Loucy (cell line): ENCODE measurements at regions not wholly inside any gene's neighbourhood (a gene's known extent, or its start where the extent isn't known, plus 50 kb on each side); places are given as distances from the start of the nearest gene placed in this dataset.

Experiments
- EZH2phosphoT487 ChIP-seq: fragments of 200-600 bp; IDR thresholded peaks from 2 replicates; pipeline ENCODE4 v1.6.1; 2018; ENCODE audit warnings: antibody characterized with exemption, mild to moderate bottlenecking, moderate library complexity, borderline replicate concordance
- TF ChIP-seq, protein P1 (sequence below): fragments of 200-600 bp; sonication (generic); conservative IDR thresholded peaks from 2 replicates; pipeline ENCODE4 v1.5.1; 2014; ENCODE audit warnings: mild to moderate bottlenecking, antibody characterized with exemption, low read length

DNA sequence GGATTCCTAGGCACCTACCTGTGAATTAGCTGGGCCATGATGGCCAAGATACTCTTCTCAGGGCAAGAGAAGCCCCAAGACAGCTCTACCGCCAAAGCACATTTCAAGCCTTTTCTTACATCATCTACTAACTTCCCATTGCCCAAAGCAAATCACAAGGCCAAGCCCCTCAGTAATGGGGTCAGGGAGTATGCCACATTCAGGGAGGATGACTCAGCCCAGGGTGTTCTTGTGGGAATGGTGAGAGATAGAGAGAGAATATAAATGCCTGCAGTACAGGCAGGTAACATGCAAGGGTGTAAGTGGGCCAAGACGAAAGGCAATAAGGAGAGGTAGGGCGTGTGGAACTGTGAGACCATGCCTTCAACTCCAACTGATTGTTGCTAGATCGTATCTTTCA, 162.5 kb upstream of the ISX start:
- TF ChIP-seq, protein P1, sequence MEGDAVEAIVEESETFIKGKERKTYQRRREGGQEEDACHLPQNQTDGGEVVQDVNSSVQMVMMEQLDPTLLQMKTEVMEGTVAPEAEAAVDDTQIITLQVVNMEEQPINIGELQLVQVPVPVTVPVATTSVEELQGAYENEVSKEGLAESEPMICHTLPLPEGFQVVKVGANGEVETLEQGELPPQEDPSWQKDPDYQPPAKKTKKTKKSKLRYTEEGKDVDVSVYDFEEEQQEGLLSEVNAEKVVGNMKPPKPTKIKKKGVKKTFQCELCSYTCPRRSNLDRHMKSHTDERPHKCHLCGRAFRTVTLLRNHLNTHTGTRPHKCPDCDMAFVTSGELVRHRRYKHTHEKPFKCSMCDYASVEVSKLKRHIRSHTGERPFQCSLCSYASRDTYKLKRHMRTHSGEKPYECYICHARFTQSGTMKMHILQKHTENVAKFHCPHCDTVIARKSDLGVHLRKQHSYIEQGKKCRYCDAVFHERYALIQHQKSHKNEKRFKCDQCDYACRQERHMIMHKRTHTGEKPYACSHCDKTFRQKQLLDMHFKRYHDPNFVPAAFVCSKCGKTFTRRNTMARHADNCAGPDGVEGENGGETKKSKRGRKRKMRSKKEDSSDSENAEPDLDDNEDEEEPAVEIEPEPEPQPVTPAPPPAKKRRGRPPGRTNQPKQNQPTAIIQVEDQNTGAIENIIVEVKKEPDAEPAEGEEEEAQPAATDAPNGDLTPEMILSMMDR: no peak
- no peak for TF ChIP-seq EZH2phosphoT487
